ENCODE measurements at regions not wholly inside any gene's neighbourhood (a gene's known extent, or its start where the extent isn't known, plus 50 kb on each side); places are given as distances from the start of the nearest gene placed in this dataset.

DNA sequence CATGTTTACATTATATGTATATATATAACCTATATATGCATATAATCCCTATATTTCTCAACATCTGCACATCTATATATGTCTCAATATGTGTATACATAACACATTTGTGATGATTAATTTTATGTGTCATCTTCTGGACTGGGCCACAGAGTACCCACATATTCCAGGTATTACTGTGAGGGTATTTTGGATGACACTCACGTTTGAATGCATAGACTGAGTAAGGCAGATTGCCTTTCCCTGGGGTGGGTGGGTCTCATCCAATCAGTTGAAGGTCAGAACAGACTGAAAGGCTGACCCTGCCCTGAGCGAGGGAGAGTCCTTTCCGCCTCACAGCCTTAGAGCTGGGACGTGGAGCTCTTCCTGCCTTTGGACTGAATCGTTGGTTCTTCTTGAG is 295.2 kb upstream of the PFKP start:
- TF ChIP-seq, protein P1, sequence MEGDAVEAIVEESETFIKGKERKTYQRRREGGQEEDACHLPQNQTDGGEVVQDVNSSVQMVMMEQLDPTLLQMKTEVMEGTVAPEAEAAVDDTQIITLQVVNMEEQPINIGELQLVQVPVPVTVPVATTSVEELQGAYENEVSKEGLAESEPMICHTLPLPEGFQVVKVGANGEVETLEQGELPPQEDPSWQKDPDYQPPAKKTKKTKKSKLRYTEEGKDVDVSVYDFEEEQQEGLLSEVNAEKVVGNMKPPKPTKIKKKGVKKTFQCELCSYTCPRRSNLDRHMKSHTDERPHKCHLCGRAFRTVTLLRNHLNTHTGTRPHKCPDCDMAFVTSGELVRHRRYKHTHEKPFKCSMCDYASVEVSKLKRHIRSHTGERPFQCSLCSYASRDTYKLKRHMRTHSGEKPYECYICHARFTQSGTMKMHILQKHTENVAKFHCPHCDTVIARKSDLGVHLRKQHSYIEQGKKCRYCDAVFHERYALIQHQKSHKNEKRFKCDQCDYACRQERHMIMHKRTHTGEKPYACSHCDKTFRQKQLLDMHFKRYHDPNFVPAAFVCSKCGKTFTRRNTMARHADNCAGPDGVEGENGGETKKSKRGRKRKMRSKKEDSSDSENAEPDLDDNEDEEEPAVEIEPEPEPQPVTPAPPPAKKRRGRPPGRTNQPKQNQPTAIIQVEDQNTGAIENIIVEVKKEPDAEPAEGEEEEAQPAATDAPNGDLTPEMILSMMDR (conservative IDR thresholded peaks at IDR 0.05; ENCODE audit: low read length) = no peak
- TF ChIP-seq EZH2phosphoT487 (IDR thresholded peaks at IDR 0.05; ENCODE audit: borderline replicate concordance, low read depth, low read length) = no peak
